Left lung (tissue), 4 donors: ENCODE measurements at regions not wholly inside any gene's neighbourhood (a gene's known extent, or its start where the extent isn't known, plus 50 kb on each side); places are given as distances from the start of the nearest gene placed in this dataset.

ENCODE experiments used
- ATAC-seq: fragments of 200-7000 bp; cut with Tn5 transposase; one replicate; pipeline ENCODE4 v1.9.1; 2020; ENCODE audit warnings: moderate library complexity
- DNase-seq, 4 donors: peaks; one replicate each; pipeline ENCODE4 v3.0.0-alpha.2; 2013 to 2020
- H3K27ac ChIP-seq, 2 donors: fragments of 200-600 bp; sonication (generic) in 1 of 2; one replicate each; pipeline versions ENCODE4 v1.5.0 to v1.8.0; 2020 to 2021
- H3K27me3 ChIP-seq, 2 donors: fragments of 200-600 bp; sonication (generic) in 1 of 2; one replicate each; pipeline versions ENCODE4 v1.5.0 to v1.8.0; 2020 to 2021
- H3K36me3 ChIP-seq, 2 donors: fragments of 200-600 bp; sonication (generic) in 1 of 2; one replicate each; pipeline versions ENCODE4 v1.5.0 to v1.8.0; 2020 to 2021
- H3K4me1 ChIP-seq, 2 donors: fragments of 200-600 bp; one replicate each; pipeline ENCODE4 v1.8.0; 2021
- H3K4me3 ChIP-seq, 2 donors: fragments of 200-600 bp; sonication (generic) in 1 of 2; one replicate each; pipeline versions ENCODE4 v1.5.0 to v1.8.0; 2020 to 2021; ENCODE audit warnings: mild to moderate bottlenecking in 1 of 2
- H3K9me3 ChIP-seq, 2 donors: fragments of 200-600 bp; sonication (generic) in 1 of 2; one replicate each; pipeline versions ENCODE4 v1.5.0 to v1.8.0; 2020 to 2021
- CTCF ChIP-seq, 2 donors: fragments of 200-600 bp; sonication (generic) in 1 of 2; IDR thresholded peaks; one replicate each; pipeline versions ENCODE4 v1.5.0 to v1.8.0; 2021; ENCODE audit warnings: antibody characterized with exemption in 2 of 2
- intact Hi-C, 2 donors: fragments of 100-400 bp; cut with DNase I; formaldehyde crosslinking; loops; one replicate each; pipeline versions ENCODE4 v1.11.2 to v1.14.2; 2022
- donor health status: DM: no; HTN: yes; CAD: no.
- donor health status: DM: no; HTN: no; CAD: no.

GRCh38 chr4:165699055-165699454 is 174.0 kb upstream of the TLL1 start:
- DNase-seq (no peak), ATAC-seq (no peak)
- TF ChIP-seq CTCF (IDR thresholded peaks at IDR 0.05): no peak
- Histone ChIP-seq H3K9me3 (no peaks in the 10 kb centered on the region), H3K36me3 (no peaks in the 10 kb centered on the region), H3K27me3 (no peaks in the 10 kb centered on the region), H3K27ac (no peak overlapping the region), H3K4me1 (no peaks in the 10 kb centered on the region), H3K4me3 (no peak overlapping the region)
- intact Hi-C loops: no loop called here

GRCh38 chr4:165700855-165701254 is 172.2 kb upstream of the TLL1 start:
- H3K27me3 ChIP-seq: no peaks in the 10 kb centered on the region
- no peaks in the 10 kb centered on the region for H3K4me1 ChIP-seq
- intact Hi-C loops: no loop called here
- no peak for TF ChIP-seq CTCF (IDR thresholded peaks at IDR 0.05)
- H3K9me3 ChIP-seq: no peaks in the 10 kb centered on the region
- no peak overlapping the region for H3K4me3 ChIP-seq
- H3K27ac ChIP-seq: no peak overlapping the region
- H3K36me3 ChIP-seq: no peaks in the 10 kb centered on the region
- no peak for DNase-seq
- no peak for ATAC-seq

- Histone ChIP-seq H3K9me3 (no peaks in the 10 kb centered on the region), H3K27ac (no peak overlapping the region), H3K4me1 (no peaks in the 10 kb centered on the region), H3K4me3 (no peak overlapping the region), H3K36me3 (no peaks in the 10 kb centered on the region), H3K27me3 (no peaks in the 10 kb centered on the region)
- ATAC-seq (no peak), DNase-seq (no peak)
- TF ChIP-seq CTCF (IDR thresholded peaks at IDR 0.05): no peak
- intact Hi-C loops: no loop called here
Observed at GRCh38 chr4:165707128-165707527, 165.9 kb upstream of the TLL1 start.

GRCh38 chr4:165709516-165709915 is 163.5 kb upstream of the TLL1 start:
- intact Hi-C loops: no loop called here

GRCh38 chr4:165709973-165710526 is 163.0 kb upstream of the TLL1 start:
- Histone ChIP-seq H3K9me3 (no peaks in the 10 kb centered on the region), H3K36me3 (no peaks in the 10 kb centered on the region), H3K27me3 (no peaks in the 10 kb centered on the region), H3K4me1 (no peaks in the 10 kb centered on the region), H3K4me3 (no peak overlapping the region), H3K27ac (peak overlapping the region in 1 of 2 donors; percentile 56)
- intact Hi-C loops: no loop called here
- ATAC-seq (peak; percentile 96), DNase-seq (peak in 2 of 4 donors; percentile 19 to 72)
- no peak for TF ChIP-seq CTCF (IDR thresholded peaks at IDR 0.05)

More at GRCh38 chr4:165709516-165709915, 163.5 kb upstream of the TLL1 start:
- no peaks in the 10 kb centered on the region for H3K4me1 ChIP-seq
- H3K27me3 ChIP-seq: no peaks in the 10 kb centered on the region
- no peaks in the 10 kb centered on the region for H3K36me3 ChIP-seq
- no peak for TF ChIP-seq CTCF (IDR thresholded peaks at IDR 0.05)
- DNase-seq (peak in 1 of 4 donors; percentile 33), ATAC-seq (peak; percentile 68)
- H3K4me3 ChIP-seq: no peak overlapping the region
- no peaks in the 10 kb centered on the region for H3K9me3 ChIP-seq
- H3K27ac ChIP-seq: peak overlapping the region in 1 of 2 donors; percentile 56
